H9 (cell line): ENCODE measurements at regions not wholly inside any gene's neighbourhood (a gene's known extent, or its start where the extent isn't known, plus 50 kb on each side); places are given as distances from the start of the nearest gene placed in this dataset.

Experiments
- DNase-seq: peaks from one replicate; pipeline ENCODE4 v3.0.0-alpha.2; 2017
- H2AFZ ChIP-seq: one replicate; pipeline ENCODE4 v1.6.1; 2013; ENCODE audit warnings: mild to moderate bottlenecking, low read length, control low read depth, moderate library complexity
- H2AK5ac ChIP-seq: 2 replicates; pipeline ENCODE4 v1.6.1; 2013; ENCODE audit warnings: low read length, control low read depth, mixed read lengths; ENCODE audit not compliant: insufficient read length
- H2BK120ac ChIP-seq: one replicate; pipeline ENCODE4 v1.6.1; 2013; ENCODE audit warnings: low read depth, mild to moderate bottlenecking, low read length, control low read depth, inconsistent platforms; ENCODE audit not compliant: poor library complexity, severe bottlenecking
- H2BK12ac ChIP-seq: 2 replicates; pipeline ENCODE4 v1.6.1; 2013; ENCODE audit warnings: low read length, control low read depth, mixed read lengths, low read depth; ENCODE audit not compliant: insufficient read length
- H2BK15ac ChIP-seq: 2 replicates; pipeline ENCODE4 v1.6.1; 2013; ENCODE audit warnings: low read depth, low read length, control low read depth
- H2BK20ac ChIP-seq: one replicate; pipeline ENCODE4 v1.6.1; 2013; ENCODE audit warnings: low read depth, mild to moderate bottlenecking, low read length, control low read depth, inconsistent platforms; ENCODE audit not compliant: poor library complexity, severe bottlenecking
- H2BK5ac ChIP-seq: 2 replicates; pipeline ENCODE4 v1.6.1; 2013; ENCODE audit warnings: low read length, control low read depth, mixed read lengths; ENCODE audit not compliant: insufficient read length
- H3K14ac ChIP-seq: 2 replicates; pipeline ENCODE4 v1.6.1; 2013; ENCODE audit warnings: low read length, control low read depth; ENCODE audit not compliant: insufficient read depth
- H3K18ac ChIP-seq: 2 replicates; pipeline ENCODE4 v1.6.1; 2013; ENCODE audit warnings: low read depth, mild to moderate bottlenecking, mixed read lengths, low read length, control low read depth; ENCODE audit not compliant: insufficient read length
- H3K23ac ChIP-seq: 2 replicates; pipeline ENCODE4 v1.6.1; 2013; ENCODE audit warnings: low read length, control low read depth, mixed read lengths, low read depth; ENCODE audit not compliant: insufficient read length
- H3K23me2 ChIP-seq: 2 replicates; pipeline ENCODE4 v1.6.1; 2013; ENCODE audit warnings: low read depth, mild to moderate bottlenecking, mixed read lengths, low read length, control low read depth; ENCODE audit not compliant: insufficient read length, poor library complexity, severe bottlenecking
- H3K27ac ChIP-seq: 2 replicates; pipeline ENCODE4 v1.5.1; 2013; ENCODE audit warnings: low read length, control low read depth, mixed read lengths, low read depth; ENCODE audit not compliant: insufficient read length
- H3K27me3 ChIP-seq: 2 replicates; pipeline ENCODE4 v1.6.1; 2013; ENCODE audit warnings: low read length, control low read depth, inconsistent platforms; ENCODE audit not compliant: insufficient read depth
- H3K4ac ChIP-seq: 2 replicates; pipeline ENCODE4 v1.6.1; 2013; ENCODE audit warnings: low read depth, mild to moderate bottlenecking, control low read depth, inconsistent platforms, low read length, moderate library complexity
- H3K4me1 ChIP-seq: 2 replicates; pipeline ENCODE4 v1.6.1; 2013; ENCODE audit warnings: low read length, control low read depth, inconsistent platforms; ENCODE audit not compliant: insufficient read depth
- H3K4me2 ChIP-seq: 2 replicates; pipeline ENCODE4 v1.6.1; 2013; ENCODE audit warnings: low read length, control low read depth, mixed read lengths; ENCODE audit not compliant: insufficient read length, insufficient read depth
- H3K56ac ChIP-seq: 2 replicates; pipeline ENCODE4 v1.6.1; 2013; ENCODE audit warnings: low read depth, mild to moderate bottlenecking, mixed read lengths, low read length, control low read depth; ENCODE audit not compliant: insufficient read length
- H3K79me1 ChIP-seq: 2 replicates; pipeline ENCODE4 v1.6.1; 2013; ENCODE audit warnings: low read depth, mild to moderate bottlenecking, moderate library complexity, low read length, control low read depth, inconsistent platforms; ENCODE audit not compliant: insufficient read depth, poor library complexity, severe bottlenecking
- H3K79me2 ChIP-seq: 2 replicates; pipeline ENCODE4 v1.6.1; 2013; ENCODE audit warnings: low read length, control low read depth, inconsistent platforms; ENCODE audit not compliant: insufficient read depth
- H3K9ac ChIP-seq: 2 replicates; pipeline ENCODE4 v1.6.1; 2013; ENCODE audit warnings: low read length, control low read depth, mixed read lengths; ENCODE audit not compliant: insufficient read length; ENCODE audit errors: extremely low read depth
- H3K9me3 ChIP-seq: one replicate; pipeline ENCODE4 v1.6.1; 2013; ENCODE audit warnings: low read depth, low read length, inconsistent platforms; ENCODE audit not compliant: control insufficient read depth
- H3T11ph ChIP-seq: one replicate; pipeline ENCODE4 v1.6.1; 2013; ENCODE audit warnings: mild to moderate bottlenecking, low read length, control low read depth, inconsistent platforms
- H4K20me1 ChIP-seq: one replicate; pipeline ENCODE4 v1.6.1; 2013; ENCODE audit not compliant: control insufficient read depth, insufficient read length, insufficient read depth
- H4K5ac ChIP-seq: 2 replicates; pipeline ENCODE4 v1.6.1; 2013; ENCODE audit warnings: low read depth, mild to moderate bottlenecking, mixed read lengths, low read length, control low read depth; ENCODE audit not compliant: insufficient read length
- H4K8ac ChIP-seq: replicated peaks from 2 replicates; pipeline ENCODE4 v1.6.1; 2013; ENCODE audit warnings: low read length, control low read depth, mixed read lengths, low read depth; ENCODE audit not compliant: insufficient read length
- H4K91ac ChIP-seq: 2 replicates; pipeline ENCODE4 v1.6.1; 2013; ENCODE audit warnings: low read depth, mild to moderate bottlenecking, moderate library complexity, mixed read lengths, low read length, control low read depth; ENCODE audit not compliant: insufficient read length
- H3K27ac Mint-ChIP-seq, 3 experiments: 2 replicates in 2 of 3; 3 replicates in 1 of 3; pipeline ENCODE4 v1.8.0; 2020 to 2021; ENCODE audit warnings: mixed read lengths in 3 of 3, mild to moderate bottlenecking in 1 of 3, moderate library complexity in 1 of 3
- H3K27me3 Mint-ChIP-seq: 2 replicates; pipeline ENCODE4 v1.8.0; 2021; ENCODE audit warnings: low read depth, mild to moderate bottlenecking, moderate library complexity, mixed read lengths
- H3K36me3 Mint-ChIP-seq, 3 experiments: 2 replicates in 2 of 3; 3 replicates in 1 of 3; pipeline ENCODE4 v1.8.0; 2020 to 2021; ENCODE audit warnings: low read depth in 3 of 3, mixed read lengths in 3 of 3; ENCODE audit not compliant: insufficient read depth in 1 of 3
- H3K4me1 Mint-ChIP-seq, 2 experiments: 2 replicates each; pipeline ENCODE4 v1.8.0; 2020; ENCODE audit warnings: mixed read lengths in 2 of 2
- H3K4me3 Mint-ChIP-seq, 2 experiments: 2 replicates in 1 of 2; 3 replicates in 1 of 2; pipeline ENCODE4 v1.8.0; 2020 to 2021; ENCODE audit warnings: mild to moderate bottlenecking in 2 of 2, mixed read lengths in 2 of 2, moderate library complexity in 1 of 2
- H3K9me3 Mint-ChIP-seq, 2 experiments: 2 replicates in 1 of 2; 3 replicates in 1 of 2; pipeline ENCODE4 v1.8.0; 2020; ENCODE audit warnings: mild to moderate bottlenecking in 2 of 2, mixed read lengths in 2 of 2, moderate library complexity in 1 of 2
- CTCF ChIP-seq: fragments of 200-600 bp; sonication (generic); conservative IDR thresholded peaks from 3 replicates; pipeline ENCODE4 v1.8.0; 2021; ENCODE audit warnings: antibody characterized with exemption, mild to moderate bottlenecking
- WGBS: extraction: QIAGEN DNeasy Blood & Tissue Kit; methylation state at CpG from one replicate; pipeline ENCODE4 v1.1.7; 2013; ENCODE audit warnings: missing lambda C conversion rate, low lambda C conversion rate, mixed read lengths; ENCODE audit not compliant: insufficient read length; ENCODE audit errors: extremely low coverage; 5-methylcytosine and 5-hydroxymethylcytosine counted together

GRCh38 chr21:28144653-28145052 lies 848.0 kb downstream of the LTN1 start:
- no peaks in the 10 kb centered on the region for H3K79me1 ChIP-seq
- Mint-ChIP-seq H3K27me3 (no peaks in the 10 kb centered on the region), H3K9me3 (no peaks in the 10 kb centered on the region), H3K27ac (no peak overlapping the region), H3K4me1 (peaks cover 3 to 5% of the 10 kb centered on the region in 2 experiments; a peak in 3 of 4 replicates), H3K4me3 (no peak overlapping the region), H3K36me3 (no peaks in the 10 kb centered on the region)
- TF ChIP-seq CTCF, result no peak
- H3K56ac ChIP-seq, result no peak overlapping the region
- no peak overlapping the region for H2BK15ac ChIP-seq
- H3K4ac ChIP-seq, result no peak overlapping the region
- no peaks in the 10 kb centered on the region for H3K9me3 ChIP-seq
- no peaks in the 10 kb centered on the region for H3K27me3 ChIP-seq
- no peak overlapping the region for H2AFZ ChIP-seq
- no peak for DNase-seq
- no peak overlapping the region for H2BK20ac ChIP-seq
- no peak overlapping the region for H3K18ac ChIP-seq
- H3K79me2 ChIP-seq, result no peaks in the 10 kb centered on the region
- H3K23me2 ChIP-seq, result no peaks in the 10 kb centered on the region
- H3K23ac ChIP-seq, result no peak overlapping the region
- H4K5ac ChIP-seq, result no peak overlapping the region
- H2BK12ac ChIP-seq, result no peak overlapping the region
- no peak overlapping the region for H3K14ac ChIP-seq
- no CpG with 5 or more reads among the region's 4 CpGs for WGBS
- H4K8ac ChIP-seq, result no peak overlapping the region
- H2AK5ac ChIP-seq, result no peak overlapping the region
- H2BK120ac ChIP-seq, result no peak overlapping the region
- H3K27ac ChIP-seq, result no peak overlapping the region
- H3T11ph ChIP-seq, result no peak overlapping the region
- no peak overlapping the region for H3K9ac ChIP-seq
- H4K20me1 ChIP-seq, result no peaks in the 10 kb centered on the region
- H3K4me1 ChIP-seq, result no peaks in the 10 kb centered on the region
- H4K91ac ChIP-seq, result no peak overlapping the region
- H3K4me2 ChIP-seq, result no peak overlapping the region
- no peak overlapping the region for H2BK5ac ChIP-seq
